C4-2B (cell line): ENCODE measurements at regions not wholly inside any gene's neighbourhood (a gene's known extent, or its start where the extent isn't known, plus 50 kb on each side); places are given as distances from the start of the nearest gene placed in this dataset.
"Not testable (repeated sequence)": the region's sequence is repeated elsewhere in the genome, so short reads cannot be mapped to it uniquely, and the experiment has no call there.

Source experiments
- H3K27ac ChIP-seq: fragments of 450-650 bp; 2 replicates; pipeline ENCODE4 v1.5.1; 2017
- CTCF ChIP-seq: fragments of 450-650 bp; conservative IDR thresholded peaks from 2 replicates; pipeline ENCODE4 v1.5.1; 2017; ENCODE audit warnings: mild to moderate bottlenecking
- ZFX ChIP-seq: fragments of 450-650 bp; IDR thresholded peaks from 2 replicates; pipeline ENCODE4 v1.6.1; 2017

- TF ChIP-seq ZFX: no peak
- no peak for TF ChIP-seq CTCF
- no peak overlapping the region for H3K27ac ChIP-seq
These were observed 237.1 kb downstream of the BMP4 start for GRCh38 chr14:53719536-53719935.

GRCh38 chr14:53716578-53716977 is 240.0 kb downstream of the BMP4 start:
- TF ChIP-seq CTCF (no peak), ZFX (no peak)
- no peak overlapping the region for H3K27ac ChIP-seq

- no peak overlapping the region for H3K27ac ChIP-seq
- no peak for TF ChIP-seq CTCF
- TF ChIP-seq ZFX: no peak
These were observed 241.4 kb downstream of the BMP4 start for GRCh38 chr14:53715193-53715721.

- no peak overlapping the region for H3K27ac ChIP-seq
- TF ChIP-seq CTCF: no peak
- TF ChIP-seq ZFX: no peak
These were observed 242.0 kb downstream of the BMP4 start for GRCh38 chr14:53714495-53715192.

GRCh38 chr14:53712901-53713300 is 243.7 kb downstream of the BMP4 start:
- not testable (repeated sequence) for H3K27ac ChIP-seq

- H3K27ac ChIP-seq: no peak overlapping the region
- TF ChIP-seq ZFX: no peak
These were observed 245.4 kb downstream of the BMP4 start for GRCh38 chr14:53711205-53711604.

- TF ChIP-seq ZFX: no peak
- no peak overlapping the region for H3K27ac ChIP-seq
These were observed 246.0 kb downstream of the BMP4 start for GRCh38 chr14:53710615-53711014.

- TF ChIP-seq CTCF (no peak), ZFX (no peak)
These were observed 247.2 kb downstream of the BMP4 start for GRCh38 chr14:53709381-53709780.

GRCh38 chr14:53703457-53703856 is 253.2 kb downstream of the BMP4 start:
- TF ChIP-seq ZFX (no peak), CTCF (no peak)
- H3K27ac ChIP-seq: no peak overlapping the region

More at GRCh38 chr14:53709381-53709780, 247.2 kb downstream of the BMP4 start:
- H3K27ac ChIP-seq: no peak overlapping the region
